Endometrial microvascular endothelial cells (primary cell): ENCODE measurements at regions not wholly inside any gene's neighbourhood (a gene's known extent, or its start where the extent isn't known, plus 50 kb on each side); places are given as distances from the start of the nearest gene placed in this dataset.

Experiments used
- in situ Hi-C: cut with HindIII; loops from 2 replicates; pipeline ENCODE4 v1.10.0; 2017; ENCODE audit warnings: low sequenced_read_pairs, low pct_unique_long_range_greater_than_20kb; ENCODE audit errors: inconsistent ontology term

GRCh38 chr11:127461241-127462064, 460.9 kb upstream of the KIRREL3 start:
- in situ Hi-C loops: no loop called here

- in situ Hi-C loops: no loop called here
These were observed 458.0 kb upstream of the KIRREL3 start for GRCh38 chr11:127458561-127458960.

- in situ Hi-C loops: no loop called here
These were observed 454.3 kb upstream of the KIRREL3 start for GRCh38 chr11:127454856-127455255.

- in situ Hi-C loops: no loop called here
These were observed 452.0 kb upstream of the KIRREL3 start for GRCh38 chr11:127452533-127452932.

GRCh38 chr11:127451861-127452260, 451.3 kb upstream of the KIRREL3 start:
- in situ Hi-C loops: no loop called here

- in situ Hi-C loops: no loop called here
These were observed 447.5 kb upstream of the KIRREL3 start for GRCh38 chr11:127448101-127448500.

- in situ Hi-C loops: no loop called here
These were observed 444.9 kb upstream of the KIRREL3 start for GRCh38 chr11:127445476-127445875.

GRCh38 chr11:127443297-127443696, 442.7 kb upstream of the KIRREL3 start:
- in situ Hi-C loops: no loop called here

GRCh38 chr11:127440616-127441015, 440.0 kb upstream of the KIRREL3 start:
- in situ Hi-C loops: no loop called here

- in situ Hi-C loops: no loop called here
These were observed 424.7 kb upstream of the KIRREL3 start for GRCh38 chr11:127425281-127425680.

- in situ Hi-C loops: no loop called here
These were observed 424.1 kb upstream of the KIRREL3 start for GRCh38 chr11:127424661-127425060.

GRCh38 chr11:127420139-127420538, 419.6 kb upstream of the KIRREL3 start:
- in situ Hi-C loops: no loop called here

- in situ Hi-C loops: no loop called here
These were observed 412.3 kb upstream of the KIRREL3 start for GRCh38 chr11:127412722-127413380.

GRCh38 chr11:127412234-127412633, 411.7 kb upstream of the KIRREL3 start:
- in situ Hi-C loops: no loop called here

- in situ Hi-C loops: no loop called here
These were observed 410.7 kb upstream of the KIRREL3 start for GRCh38 chr11:127411283-127411682.

GRCh38 chr11:127395034-127395433, 394.5 kb upstream of the KIRREL3 start:
- in situ Hi-C loops: no loop called here

- in situ Hi-C loops: no loop called here
These were observed 393.0 kb upstream of the KIRREL3 start for GRCh38 chr11:127393460-127393997.

GRCh38 chr11:127392575-127392974, 392.0 kb upstream of the KIRREL3 start:
- in situ Hi-C loops: no loop called here

- in situ Hi-C loops: no loop called here
These were observed 389.9 kb upstream of the KIRREL3 start for GRCh38 chr11:127390465-127390864.

GRCh38 chr11:127385071-127385470, 384.5 kb upstream of the KIRREL3 start:
- in situ Hi-C loops: no loop called here
